Thyroid gland (tissue), 4 donors: ENCODE measurements at regions not wholly inside any gene's neighbourhood (a gene's known extent, or its start where the extent isn't known, plus 50 kb on each side); places are given as distances from the start of the nearest gene placed in this dataset.

Experiments
- POLR2A ChIP-seq, 2 donors: fragments of 450-650 bp; IDR thresholded peaks; one replicate each; pipeline ENCODE4 v1.6.1; 2017; ENCODE audit warnings: antibody characterized with exemption in 2 of 2, mild to moderate bottlenecking in 2 of 2, moderate library complexity in 1 of 2
- TF ChIP-seq, protein P1 (sequence below), 6 experiments: fragments of 200-600 bp in 3 of 6; fragments of 450-650 bp in 3 of 6; sonication (generic) in 3 of 6; IDR thresholded peaks; one replicate each; pipeline ENCODE4 v1.5.1; 2016 to 2019; ENCODE audit warnings: antibody characterized with exemption in 6 of 6, mild to moderate bottlenecking in 2 of 6, inconsistent platforms in 1 of 6, moderate library complexity in 1 of 6

DNA sequence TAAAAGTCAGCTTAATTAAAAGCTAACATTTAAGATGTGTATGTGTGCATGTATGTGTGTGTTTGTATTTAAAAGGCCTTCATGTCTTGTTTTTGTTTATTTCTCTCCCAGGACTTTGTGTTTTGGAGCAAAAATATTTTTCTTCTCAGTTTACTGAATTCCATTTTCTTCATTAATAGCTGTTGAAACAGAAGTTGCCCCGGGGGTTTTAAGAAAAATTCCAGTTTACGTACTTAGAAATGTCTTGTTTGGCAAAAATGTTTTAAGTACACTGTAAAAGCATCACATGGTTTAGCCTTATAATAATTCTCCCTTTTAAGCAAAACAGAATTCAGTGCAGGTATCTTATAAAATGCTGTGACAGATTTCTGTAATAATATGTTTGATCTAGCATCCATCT, 1233.0 kb upstream of the NRXN1 start:
- TF ChIP-seq, protein P1, sequence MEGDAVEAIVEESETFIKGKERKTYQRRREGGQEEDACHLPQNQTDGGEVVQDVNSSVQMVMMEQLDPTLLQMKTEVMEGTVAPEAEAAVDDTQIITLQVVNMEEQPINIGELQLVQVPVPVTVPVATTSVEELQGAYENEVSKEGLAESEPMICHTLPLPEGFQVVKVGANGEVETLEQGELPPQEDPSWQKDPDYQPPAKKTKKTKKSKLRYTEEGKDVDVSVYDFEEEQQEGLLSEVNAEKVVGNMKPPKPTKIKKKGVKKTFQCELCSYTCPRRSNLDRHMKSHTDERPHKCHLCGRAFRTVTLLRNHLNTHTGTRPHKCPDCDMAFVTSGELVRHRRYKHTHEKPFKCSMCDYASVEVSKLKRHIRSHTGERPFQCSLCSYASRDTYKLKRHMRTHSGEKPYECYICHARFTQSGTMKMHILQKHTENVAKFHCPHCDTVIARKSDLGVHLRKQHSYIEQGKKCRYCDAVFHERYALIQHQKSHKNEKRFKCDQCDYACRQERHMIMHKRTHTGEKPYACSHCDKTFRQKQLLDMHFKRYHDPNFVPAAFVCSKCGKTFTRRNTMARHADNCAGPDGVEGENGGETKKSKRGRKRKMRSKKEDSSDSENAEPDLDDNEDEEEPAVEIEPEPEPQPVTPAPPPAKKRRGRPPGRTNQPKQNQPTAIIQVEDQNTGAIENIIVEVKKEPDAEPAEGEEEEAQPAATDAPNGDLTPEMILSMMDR (IDR thresholded peaks at IDR 0.05) = no peak
- TF ChIP-seq POLR2A (IDR thresholded peaks at IDR 0.05) = no peak
